K562 (cell line): ENCODE measurements at regions not wholly inside any gene's neighbourhood (a gene's known extent, or its start where the extent isn't known, plus 50 kb on each side); places are given as distances from the start of the nearest gene placed in this dataset.

Experiments
- BCOR ChIP-seq: fragments of 450-650 bp; IDR thresholded peaks from 2 replicates; pipeline ENCODE4 v1.6.1; 2016
- E2F5 ChIP-seq: sonication (generic); formaldehyde crosslinking; IDR thresholded peaks from 2 replicates; pipeline ENCODE4 v1.8.0; 2022; ENCODE audit warnings: mild to moderate bottlenecking, missing genetic modification reagents
- ELK3 ChIP-seq: fragments of 450-650 bp; formaldehyde crosslinking; IDR thresholded peaks from 2 replicates; pipeline ENCODE4 v1.4.0; 2020; ENCODE audit warnings: mild to moderate bottlenecking
- KAT2B ChIP-seq: IDR thresholded peaks from one replicate; pipeline ENCODE4 v1.6.1; 2012; ENCODE audit warnings: low read depth, mild to moderate bottlenecking, control low read depth, inconsistent platforms, low read length, moderate library complexity
- PTRF ChIP-seq: fragments of 450-650 bp; IDR thresholded peaks from 2 replicates; pipeline ENCODE4 v1.6.1; 2016; ENCODE audit warnings: mild to moderate bottlenecking, missing genetic modification characterization, missing compliant biosample characterization
- XRCC3 ChIP-seq: fragments of 450-650 bp; IDR thresholded peaks from 2 replicates; pipeline ENCODE4 v1.6.1; 2017; ENCODE audit warnings: mild to moderate bottlenecking, moderate library complexity
- ZNF512 ChIP-seq: IDR thresholded peaks from 2 replicates; pipeline ENCODE4 v1.6.1; 2016; ENCODE audit warnings: missing genetic modification characterization, missing compliant biosample characterization

DNA sequence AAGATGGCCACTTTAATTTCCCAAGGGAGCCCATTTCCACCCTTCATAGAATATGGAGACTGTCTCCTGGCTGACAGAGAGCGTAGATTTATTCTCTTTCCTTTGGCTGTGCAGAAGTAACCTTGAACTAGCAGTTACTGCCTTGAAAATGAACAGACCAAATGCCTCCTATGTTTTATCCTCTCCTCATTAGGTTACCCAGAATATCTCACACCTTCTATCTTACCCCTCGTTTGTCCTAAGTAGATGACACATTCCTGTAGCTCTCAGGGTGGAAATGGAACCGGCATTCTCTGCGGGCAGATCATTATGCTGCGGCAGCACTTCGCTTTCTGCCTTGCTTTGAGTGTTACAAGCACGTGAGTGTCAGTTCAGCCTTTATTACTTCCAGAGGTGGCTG is 336.5 kb downstream of the DCDC2C start (continued):
- no peak for TF ChIP-seq ZNF512
- no peak for TF ChIP-seq PTRF (tag)
- TF ChIP-seq KAT2B = no peak
- no peak for TF ChIP-seq E2F5 (CRISPR knock-in tag)
- TF ChIP-seq ELK3 (CRISPR knock-in tag) = no peak
- no peak for TF ChIP-seq BCOR
- TF ChIP-seq XRCC3 = no peak
